Naive B cell (primary cell): ENCODE measurements at regions not wholly inside any gene's neighbourhood (a gene's known extent, or its start where the extent isn't known, plus 50 kb on each side); places are given as distances from the start of the nearest gene placed in this dataset.
"Not testable (repeated sequence)": the region's sequence is repeated elsewhere in the genome, so short reads cannot be mapped to it uniquely, and the experiment has no call there.

Experiments used
- ATAC-seq, 2 donors: fragments of 150-1000 bp; cut with Tn5 transposase; 2 replicates each; pipeline ENCODE4 v1.10.0; 2021; ENCODE audit warnings: low read depth in 2 of 2, mild to moderate bottlenecking in 2 of 2, moderate library complexity in 2 of 2
- DNase-seq: peaks from one replicate; pipeline ENCODE4 v3.0.0; 2022
- H3K27ac Mint-ChIP-seq, 6 donors: one replicate each; pipeline ENCODE4 v1.8.0; 2020 to 2022; ENCODE audit warnings: mild to moderate bottlenecking in 6 of 6, mixed read lengths in 6 of 6, moderate library complexity in 5 of 6, inconsistent platforms in 2 of 6
- H3K27me3 Mint-ChIP-seq, 3 donors: one replicate each; pipeline ENCODE4 v1.8.0; 2021 to 2022; ENCODE audit warnings: mixed read lengths in 3 of 3, mild to moderate bottlenecking in 1 of 3
- H3K36me3 Mint-ChIP-seq, 2 donors: one replicate each; pipeline ENCODE4 v1.8.0; 2020 to 2022; ENCODE audit warnings: mixed read lengths in 2 of 2, inconsistent platforms in 1 of 2, mild to moderate bottlenecking in 1 of 2
- H3K4me1 Mint-ChIP-seq, 3 donors: one replicate each; pipeline ENCODE4 v1.8.0; 2020 to 2022; ENCODE audit warnings: mixed read lengths in 3 of 3, inconsistent platforms in 1 of 3, mild to moderate bottlenecking in 1 of 3, moderate library complexity in 1 of 3
- H3K4me3 Mint-ChIP-seq, 8 donors: one replicate each; pipeline ENCODE4 v1.8.0; 2020 to 2022; ENCODE audit warnings: mild to moderate bottlenecking in 8 of 8, mixed read lengths in 8 of 8, moderate library complexity in 8 of 8, inconsistent platforms in 2 of 8
- H3K9me3 Mint-ChIP-seq, 7 donors: one replicate each; pipeline ENCODE4 v1.8.0; 2020 to 2022; ENCODE audit warnings: mixed read lengths in 7 of 7, mild to moderate bottlenecking in 5 of 7, inconsistent platforms in 2 of 7, moderate library complexity in 1 of 7

DNA sequence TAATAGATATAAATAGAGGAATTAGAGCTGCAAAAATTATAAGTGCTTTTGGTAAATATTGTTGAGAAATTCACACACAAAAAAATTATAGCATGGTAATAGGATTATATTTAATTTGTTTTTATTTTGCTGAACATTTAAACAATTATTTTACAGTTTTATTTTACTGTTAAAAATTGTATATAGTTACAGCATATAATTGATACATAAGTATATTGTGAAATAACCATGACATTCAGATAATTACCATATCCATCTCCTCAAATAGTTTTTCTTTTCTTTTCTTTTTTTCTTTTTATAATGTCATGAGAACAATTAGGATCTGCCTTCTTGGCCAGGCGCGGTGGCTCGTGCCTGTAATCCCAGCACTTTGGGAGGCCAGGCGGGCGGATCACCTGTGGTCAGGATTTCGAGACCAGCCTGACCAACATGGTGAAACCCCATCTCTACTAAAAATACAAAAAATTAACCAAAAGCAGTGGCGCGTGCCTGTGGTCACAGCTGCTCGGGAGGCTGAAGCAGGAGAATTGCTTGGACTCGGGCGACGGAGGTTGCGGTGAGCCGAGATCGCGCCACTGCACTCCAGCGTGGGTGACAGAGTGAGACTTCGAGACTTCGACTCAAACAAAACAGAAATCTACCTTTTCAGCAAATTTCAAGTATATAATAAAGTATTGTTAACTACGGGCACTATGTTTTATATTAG, 654.2 kb downstream of the TENT5A start:
- ATAC-seq (no peak), DNase-seq (no peak)
- H3K4me3 Mint-ChIP-seq = no peak overlapping the region
- no peaks in the 10 kb centered on the region for H3K36me3 Mint-ChIP-seq
- no peaks in the 10 kb centered on the region for H3K27me3 Mint-ChIP-seq
- H3K9me3 Mint-ChIP-seq = peaks cover 0 to 13% (median 3%) of the 10 kb centered on the region in 7 donors
- H3K27ac Mint-ChIP-seq = peak overlapping the region in 1 of 6 donors; percentile 37
- H3K4me1 Mint-ChIP-seq = no peaks in the 10 kb centered on the region

- H3K36me3 Mint-ChIP-seq, H3K27me3 Mint-ChIP-seq, ATAC-seq, DNase-seq, H3K27ac Mint-ChIP-seq, H3K4me3 Mint-ChIP-seq, H3K9me3 Mint-ChIP-seq, H3K4me1 Mint-ChIP-seq: not testable (repeated sequence)
Measured at GRCh38 chr6:81096464-81096863, 656.0 kb downstream of the TENT5A start.

DNA sequence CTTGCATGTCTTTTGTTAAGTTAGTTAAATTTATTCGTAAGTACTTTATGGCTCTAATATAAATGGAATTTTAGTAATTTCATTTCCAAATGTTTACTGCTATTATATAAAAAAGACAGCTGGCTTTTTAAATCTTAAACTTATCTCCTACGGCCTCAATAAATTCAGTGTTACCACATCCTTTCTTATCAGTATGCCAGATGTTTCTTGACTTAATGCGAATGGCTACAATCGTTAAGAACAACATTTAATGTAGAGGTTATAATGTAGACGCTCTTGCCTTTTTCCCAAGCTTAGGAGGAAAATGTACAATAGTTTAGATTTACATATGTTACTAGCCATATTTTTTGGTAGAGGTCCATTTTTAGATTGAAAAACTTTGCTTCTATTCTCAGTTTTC, 659.4 kb downstream of the TENT5A start:
- H3K4me3 Mint-ChIP-seq = no peak overlapping the region
- ATAC-seq (no peak), DNase-seq (no peak)
- peaks cover 0 to 1% (median 0%) of the 10 kb centered on the region in 7 donors for H3K9me3 Mint-ChIP-seq
- H3K4me1 Mint-ChIP-seq = no peaks in the 10 kb centered on the region
- H3K27me3 Mint-ChIP-seq = no peaks in the 10 kb centered on the region
- no peak overlapping the region for H3K27ac Mint-ChIP-seq
- no peaks in the 10 kb centered on the region for H3K36me3 Mint-ChIP-seq

DNA sequence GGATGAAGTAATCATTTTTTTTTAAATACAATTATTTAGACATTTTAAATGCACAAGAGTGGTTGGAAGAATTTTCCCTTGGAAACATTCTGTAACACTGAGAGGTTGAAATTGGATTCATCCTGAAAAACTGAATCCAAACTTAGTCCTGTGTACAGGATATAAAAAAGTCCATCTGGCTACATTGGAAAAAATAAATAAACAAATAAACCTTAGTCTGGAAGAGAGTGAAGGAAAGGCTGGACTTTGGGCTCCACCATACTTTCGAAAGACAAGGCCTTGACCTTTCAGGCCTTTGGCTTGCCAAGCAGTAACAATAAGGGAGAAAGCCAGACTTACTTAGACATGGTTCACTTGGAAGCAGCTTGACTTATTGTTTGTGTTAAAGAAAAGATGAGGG, 664.3 kb downstream of the TENT5A start:
- Mint-ChIP-seq H3K27ac (no peak overlapping the region), H3K27me3 (no peaks in the 10 kb centered on the region), H3K36me3 (no peaks in the 10 kb centered on the region), H3K9me3 (peaks cover 0 to under 1% (median 0%) of the 10 kb centered on the region in 7 donors), H3K4me1 (no peaks in the 10 kb centered on the region), H3K4me3 (no peak overlapping the region)
- ATAC-seq (no peak), DNase-seq (no peak)

- H3K4me3 Mint-ChIP-seq = no peak overlapping the region
- no peak overlapping the region for H3K27ac Mint-ChIP-seq
- no peaks in the 10 kb centered on the region for H3K9me3 Mint-ChIP-seq
- H3K4me1 Mint-ChIP-seq = no peaks in the 10 kb centered on the region
- DNase-seq (no peak), ATAC-seq (no peak)
- H3K36me3 Mint-ChIP-seq = no peaks in the 10 kb centered on the region
- no peaks in the 10 kb centered on the region for H3K27me3 Mint-ChIP-seq
Measured at GRCh38 chr6:81086991-81087390, 665.5 kb downstream of the TENT5A start.

DNA sequence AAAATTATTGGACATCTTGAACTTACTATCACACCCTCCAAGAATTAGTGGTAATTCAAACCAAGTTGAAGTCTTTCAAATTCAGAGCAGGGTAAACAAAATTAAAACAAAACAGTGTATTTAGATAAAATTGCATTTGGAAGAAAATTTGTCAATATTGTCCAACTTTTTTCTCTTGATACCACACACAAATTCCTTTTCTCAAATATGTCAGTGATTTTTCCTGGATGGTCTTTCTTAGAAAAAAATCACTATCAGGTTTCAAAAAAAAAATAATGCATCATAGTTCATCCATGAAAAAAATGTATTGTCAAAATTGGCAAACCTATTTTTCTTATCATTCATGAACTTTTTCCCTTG, 667.1 kb downstream of the TENT5A start:
- H3K9me3 Mint-ChIP-seq = no peaks in the 10 kb centered on the region
- DNase-seq (no peak), ATAC-seq (no peak)
- H3K4me3 Mint-ChIP-seq = no peak overlapping the region
- H3K27ac Mint-ChIP-seq = no peak overlapping the region
- no peaks in the 10 kb centered on the region for H3K36me3 Mint-ChIP-seq
- H3K27me3 Mint-ChIP-seq = no peaks in the 10 kb centered on the region
- no peaks in the 10 kb centered on the region for H3K4me1 Mint-ChIP-seq

DNA sequence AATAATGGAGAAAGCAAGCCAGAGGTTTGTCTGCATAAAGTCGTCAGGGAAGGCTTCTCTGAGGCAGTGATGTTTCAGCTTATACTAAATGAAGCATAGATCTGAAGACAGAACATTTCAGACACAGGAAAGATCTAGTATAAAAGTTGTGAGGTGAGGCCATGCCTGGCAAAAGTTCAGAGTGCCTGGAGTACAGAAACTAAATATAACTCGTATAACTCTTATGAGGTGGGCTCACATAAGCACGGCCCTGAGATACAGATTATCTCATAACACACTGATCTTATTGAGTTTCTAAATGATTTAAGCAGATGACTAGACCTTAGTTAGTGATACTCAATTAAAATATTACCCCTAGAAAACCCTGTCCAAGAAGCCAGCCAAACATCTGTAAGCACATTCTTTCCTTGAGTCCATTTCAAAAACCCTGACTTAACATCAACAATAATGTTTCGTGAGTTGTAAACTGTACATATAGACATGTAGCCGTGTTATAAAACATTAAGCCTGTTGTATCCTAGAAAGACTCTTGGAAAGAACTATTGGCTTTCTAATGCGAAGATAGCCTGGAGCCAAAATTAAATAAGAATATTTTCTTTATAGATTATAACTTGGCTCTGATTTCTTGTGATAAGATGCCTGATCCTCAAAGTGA, 667.6 kb downstream of the TENT5A start:
- Mint-ChIP-seq H3K9me3 (no peaks in the 10 kb centered on the region), H3K36me3 (no peaks in the 10 kb centered on the region), H3K4me3 (no peak overlapping the region), H3K27me3 (no peaks in the 10 kb centered on the region), H3K4me1 (no peaks in the 10 kb centered on the region), H3K27ac (no peak overlapping the region)
- no peak for DNase-seq
- no peak for ATAC-seq

GRCh38 chr6:81075974-81076373, 676.5 kb downstream of the TENT5A start:
- no peak for DNase-seq
- Mint-ChIP-seq H3K27ac (no peak overlapping the region), H3K4me1 (no peaks in the 10 kb centered on the region), H3K4me3 (no peak overlapping the region), H3K9me3 (peaks cover 0 to 10% (median 0%) of the 10 kb centered on the region in 7 donors), H3K27me3 (no peaks in the 10 kb centered on the region), H3K36me3 (no peaks in the 10 kb centered on the region)
- no peak for ATAC-seq

GRCh38 chr6:81073318-81073717, 679.2 kb downstream of the TENT5A start:
- Mint-ChIP-seq H3K9me3 (peaks cover 0 to 7% (median 2%) of the 10 kb centered on the region in 7 donors), H3K27me3 (no peaks in the 10 kb centered on the region), H3K4me1 (no peaks in the 10 kb centered on the region), H3K36me3 (no peaks in the 10 kb centered on the region), H3K27ac (no peak overlapping the region), H3K4me3 (no peak overlapping the region)
- DNase-seq (no peak), ATAC-seq (no peak)

DNA sequence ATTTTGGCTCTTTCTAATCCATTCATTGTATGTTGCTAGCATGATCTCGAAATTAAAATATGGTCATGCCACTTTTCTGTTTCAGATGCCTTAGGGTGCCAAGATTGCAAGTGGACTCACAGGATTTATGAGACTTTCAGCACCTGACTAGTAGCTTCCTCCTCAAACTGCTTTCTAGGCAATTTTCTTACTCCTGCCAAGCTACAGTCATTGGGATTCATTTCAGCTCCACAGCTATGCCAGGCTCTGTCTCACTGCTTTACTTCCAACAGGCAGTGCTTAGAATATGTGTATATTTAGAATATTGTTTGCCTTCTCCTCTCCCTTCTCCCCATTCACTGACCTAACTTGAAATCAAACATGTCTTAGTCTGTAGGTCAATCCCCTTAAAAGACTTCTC, 681.4 kb downstream of the TENT5A start:
- Mint-ChIP-seq H3K9me3 (peaks cover 0 to 7% (median 2%) of the 10 kb centered on the region in 7 donors), H3K27me3 (no peaks in the 10 kb centered on the region), H3K36me3 (no peaks in the 10 kb centered on the region), H3K27ac (no peak overlapping the region), H3K4me1 (no peaks in the 10 kb centered on the region), H3K4me3 (no peak overlapping the region)
- no peak for ATAC-seq
- DNase-seq = no peak

- DNase-seq (no peak), ATAC-seq (no peak)
- H3K4me3 Mint-ChIP-seq = no peak overlapping the region
- H3K4me1 Mint-ChIP-seq = no peaks in the 10 kb centered on the region
- no peaks in the 10 kb centered on the region for H3K27me3 Mint-ChIP-seq
- H3K9me3 Mint-ChIP-seq = peaks cover 0 to 7% (median 2%) of the 10 kb centered on the region in 7 donors
- no peak overlapping the region for H3K27ac Mint-ChIP-seq
- H3K36me3 Mint-ChIP-seq = no peaks in the 10 kb centered on the region
Measured at GRCh38 chr6:81067057-81067456, 685.4 kb downstream of the TENT5A start.

DNA sequence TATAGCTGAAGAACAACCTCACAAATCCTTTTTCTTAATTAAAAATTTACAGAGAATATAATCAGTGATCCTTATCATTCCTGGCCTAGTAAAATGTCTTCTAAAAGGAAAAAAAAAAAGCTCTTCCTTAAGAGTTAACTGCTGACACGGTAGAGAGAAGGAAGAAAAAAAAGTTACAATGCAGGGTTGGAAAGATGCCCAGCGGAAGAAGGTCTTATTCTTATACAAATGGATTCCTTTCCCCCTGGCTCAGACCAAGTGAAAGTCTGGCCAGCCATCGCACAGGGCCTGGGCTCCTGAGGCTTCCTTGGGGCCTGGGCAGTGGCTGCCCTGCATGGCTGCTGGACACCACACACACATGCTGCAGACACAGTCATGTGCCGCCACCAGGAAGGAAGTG, 688.6 kb downstream of the TENT5A start:
- H3K9me3 Mint-ChIP-seq = peaks cover 0 to 4% (median 0%) of the 10 kb centered on the region in 7 donors
- DNase-seq (no peak), ATAC-seq (no peak)
- no peaks in the 10 kb centered on the region for H3K4me1 Mint-ChIP-seq
- no peaks in the 10 kb centered on the region for H3K36me3 Mint-ChIP-seq
- no peaks in the 10 kb centered on the region for H3K27me3 Mint-ChIP-seq
- H3K27ac Mint-ChIP-seq = no peak overlapping the region
- no peak overlapping the region for H3K4me3 Mint-ChIP-seq

DNA sequence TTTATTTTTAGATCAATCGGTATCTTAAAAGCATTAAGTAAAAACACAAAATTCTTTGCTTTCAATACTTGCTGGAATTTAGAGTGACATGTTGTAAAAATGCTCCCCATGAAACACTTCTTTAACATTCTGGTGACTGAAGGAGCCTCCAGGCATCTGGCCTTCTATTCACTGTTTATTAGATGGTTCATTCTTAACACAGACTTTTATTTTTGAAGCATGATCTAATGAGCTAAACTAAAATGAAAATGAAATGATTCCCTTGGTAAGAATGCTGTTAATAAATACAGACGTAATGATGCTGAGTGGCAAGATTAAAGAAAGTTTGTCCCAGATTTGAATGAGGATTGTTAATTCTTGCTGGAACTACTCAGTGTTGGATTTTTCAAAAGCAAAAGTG, 698.4 kb downstream of the TENT5A start:
- Mint-ChIP-seq H3K4me3 (no peak overlapping the region), H3K27me3 (no peaks in the 10 kb centered on the region), H3K36me3 (no peaks in the 10 kb centered on the region), H3K4me1 (no peaks in the 10 kb centered on the region), H3K27ac (no peak overlapping the region), H3K9me3 (peaks cover 0 to 5% (median 0%) of the 10 kb centered on the region in 7 donors)
- no peak for DNase-seq
- ATAC-seq = no peak

- no peak for DNase-seq
Measured at GRCh38 chr6:81051952-81052351, 700.5 kb downstream of the TENT5A start.

More at GRCh38 chr6:81051952-81052351, 700.5 kb downstream of the TENT5A start:
- no peak for ATAC-seq
- H3K27me3 Mint-ChIP-seq = no peaks in the 10 kb centered on the region
- no peaks in the 10 kb centered on the region for H3K4me1 Mint-ChIP-seq
- peaks cover 0 to 2% (median 0%) of the 10 kb centered on the region in 7 donors for H3K9me3 Mint-ChIP-seq
- H3K4me3 Mint-ChIP-seq = no peak overlapping the region
- no peaks in the 10 kb centered on the region for H3K36me3 Mint-ChIP-seq
- no peak overlapping the region for H3K27ac Mint-ChIP-seq
